ENCODE measurements at regions not wholly inside any gene's neighbourhood (a gene's known extent, or its start where the extent isn't known, plus 50 kb on each side); places are given as distances from the start of the nearest gene placed in this dataset.

- no peak for TF ChIP-seq CTCF (IDR thresholded peaks at IDR 0.05)
- no peak for TF ChIP-seq ZNF396 (CRISPR knock-in tag; IDR thresholded peaks at IDR 0.05; ENCODE audit: borderline replicate concordance)
- no peak for TF ChIP-seq FOXK1 (CRISPR knock-in tag; IDR thresholded peaks at IDR 0.05)
- no peak for TF ChIP-seq CREM (CRISPR knock-in tag; IDR thresholded peaks at IDR 0.05)
- TF ChIP-seq FOXP1 (CRISPR knock-in tag; IDR thresholded peaks at IDR 0.05; ENCODE audit: borderline replicate concordance), result no peak
- TF ChIP-seq ZNF138 (CRISPR knock-in tag; conservative IDR thresholded peaks at IDR 0.05), result no peak
- TF ChIP-seq E2F5 (CRISPR knock-in tag; IDR thresholded peaks at IDR 0.05), result no peak
- TF ChIP-seq, protein P1, sequence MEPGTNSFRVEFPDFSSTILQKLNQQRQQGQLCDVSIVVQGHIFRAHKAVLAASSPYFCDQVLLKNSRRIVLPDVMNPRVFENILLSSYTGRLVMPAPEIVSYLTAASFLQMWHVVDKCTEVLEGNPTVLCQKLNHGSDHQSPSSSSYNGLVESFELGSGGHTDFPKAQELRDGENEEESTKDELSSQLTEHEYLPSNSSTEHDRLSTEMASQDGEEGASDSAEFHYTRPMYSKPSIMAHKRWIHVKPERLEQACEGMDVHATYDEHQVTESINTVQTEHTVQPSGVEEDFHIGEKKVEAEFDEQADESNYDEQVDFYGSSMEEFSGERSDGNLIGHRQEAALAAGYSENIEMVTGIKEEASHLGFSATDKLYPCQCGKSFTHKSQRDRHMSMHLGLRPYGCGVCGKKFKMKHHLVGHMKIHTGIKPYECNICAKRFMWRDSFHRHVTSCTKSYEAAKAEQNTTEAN (CRISPR knock-in tag; IDR thresholded peaks at IDR 0.05), result no peak
- TF ChIP-seq NR3C1 (CRISPR knock-in tag; conservative IDR thresholded peaks at IDR 0.05; ENCODE audit: low read depth), result no peak
- no peak for TF ChIP-seq TP53 (CRISPR knock-in tag; IDR thresholded peaks at IDR 0.05)
- TF ChIP-seq E2F1 (CRISPR knock-in tag; IDR thresholded peaks at IDR 0.05), result no peak
These were observed 366.6 kb upstream of the PFKP start for GRCh38 chr10:2700626-2701305.
